IPS-20b (cell line): ENCODE measurements at regions not wholly inside any gene's neighbourhood (a gene's known extent, or its start where the extent isn't known, plus 50 kb on each side); places are given as distances from the start of the nearest gene placed in this dataset.

Source experiments
- H3K27ac ChIP-seq: one replicate; pipeline ENCODE4 v1.5.1; 2013; ENCODE audit warnings: low read length
- H3K27me3 ChIP-seq: 2 replicates; pipeline ENCODE4 v1.6.1; 2013; ENCODE audit warnings: mild to moderate bottlenecking, low read length, inconsistent platforms; ENCODE audit not compliant: insufficient read depth
- H3K36me3 ChIP-seq: 2 replicates; pipeline ENCODE4 v1.6.1; 2013; ENCODE audit warnings: low read depth, mild to moderate bottlenecking, inconsistent platforms, low read length, moderate library complexity; ENCODE audit not compliant: insufficient read depth
- H3K4me1 ChIP-seq: 2 replicates; pipeline ENCODE4 v1.6.1; 2013; ENCODE audit warnings: mild to moderate bottlenecking, control low read depth, inconsistent platforms, low read length, moderate library complexity; ENCODE audit not compliant: insufficient read depth
- H3K4me3 ChIP-seq: 2 replicates; pipeline ENCODE4 v1.5.1; 2013; ENCODE audit warnings: mild to moderate bottlenecking, low read length, inconsistent platforms
- H3K9ac ChIP-seq: 2 replicates; pipeline ENCODE4 v1.6.1; 2013; ENCODE audit warnings: low read depth, mild to moderate bottlenecking, inconsistent platforms, low read length, moderate library complexity
- H3K9me3 ChIP-seq: 2 replicates; pipeline ENCODE4 v1.6.1; 2013; ENCODE audit warnings: mild to moderate bottlenecking, low read depth, low read length, inconsistent platforms; ENCODE audit not compliant: insufficient read depth

GRCh38 chr2:198321522-198322088, 517.2 kb downstream of the PLCL1 start:
- Histone ChIP-seq H3K9me3 (no peaks in the 10 kb centered on the region), H3K4me3 (no peak overlapping the region), H3K27ac (no peak overlapping the region), H3K27me3 (no peaks in the 10 kb centered on the region), H3K9ac (no peak overlapping the region), H3K4me1 (0 out of 2 replicates have a peak, but pooled peaks cover 4% of the 10 kb centered on the region), H3K36me3 (no peaks in the 10 kb centered on the region)

- no peak overlapping the region for H3K4me3 ChIP-seq
- no peaks in the 10 kb centered on the region for H3K9me3 ChIP-seq
- peaks cover 4% of the 10 kb centered on the region; the same call in 1 of the 2 replicates for H3K4me1 ChIP-seq
- no peak overlapping the region for H3K9ac ChIP-seq
- no peak overlapping the region for H3K27ac ChIP-seq
- H3K27me3 ChIP-seq, result no peaks in the 10 kb centered on the region
- H3K36me3 ChIP-seq, result no peaks in the 10 kb centered on the region
These were observed 512.5 kb downstream of the PLCL1 start for GRCh38 chr2:198316852-198317396.

GRCh38 chr2:198315791-198316630, 511.6 kb downstream of the PLCL1 start:
- H3K9me3 ChIP-seq, result no peaks in the 10 kb centered on the region
- H3K27me3 ChIP-seq, result no peaks in the 10 kb centered on the region
- no peak overlapping the region for H3K9ac ChIP-seq
- H3K4me1 ChIP-seq, result peaks cover 4% of the 10 kb centered on the region; the same call in 1 of the 2 replicates
- no peak overlapping the region for H3K4me3 ChIP-seq
- H3K36me3 ChIP-seq, result no peaks in the 10 kb centered on the region
- no peak overlapping the region for H3K27ac ChIP-seq

- Histone ChIP-seq H3K4me3 (no peak overlapping the region), H3K27me3 (no peaks in the 10 kb centered on the region), H3K36me3 (no peaks in the 10 kb centered on the region), H3K9me3 (no peaks in the 10 kb centered on the region), H3K27ac (no peak overlapping the region), H3K9ac (no peak overlapping the region), H3K4me1 (peaks cover 4% of the 10 kb centered on the region; the same call in 1 of the 2 replicates)
These were observed 510.3 kb downstream of the PLCL1 start for GRCh38 chr2:198314559-198315153.

GRCh38 chr2:198312596-198313483, 508.4 kb downstream of the PLCL1 start:
- Histone ChIP-seq H3K4me1 (no peaks in the 10 kb centered on the region; the same call in 1 of the 2 replicates), H3K27me3 (no peaks in the 10 kb centered on the region), H3K36me3 (no peaks in the 10 kb centered on the region), H3K27ac (no peak overlapping the region), H3K4me3 (no peak overlapping the region), H3K9me3 (no peaks in the 10 kb centered on the region), H3K9ac (no peak overlapping the region)

GRCh38 chr2:198311020-198311419, 506.6 kb downstream of the PLCL1 start:
- Histone ChIP-seq H3K4me1 (no peaks in the 10 kb centered on the region; the same call in 1 of the 2 replicates), H3K4me3 (no peak overlapping the region), H3K36me3 (no peaks in the 10 kb centered on the region), H3K27ac (no peak overlapping the region), H3K27me3 (no peaks in the 10 kb centered on the region), H3K9ac (no peak overlapping the region), H3K9me3 (no peaks in the 10 kb centered on the region)

GRCh38 chr2:198309673-198310280, 505.4 kb downstream of the PLCL1 start:
- no peaks in the 10 kb centered on the region for H3K9me3 ChIP-seq
- no peak overlapping the region for H3K27ac ChIP-seq
- no peak overlapping the region for H3K9ac ChIP-seq
- no peaks in the 10 kb centered on the region for H3K27me3 ChIP-seq
- no peaks in the 10 kb centered on the region; the same call in 1 of the 2 replicates for H3K4me1 ChIP-seq
- no peak overlapping the region for H3K4me3 ChIP-seq
- H3K36me3 ChIP-seq, result no peaks in the 10 kb centered on the region

GRCh38 chr2:198309081-198309480, 504.7 kb downstream of the PLCL1 start:
- no peak overlapping the region for H3K4me3 ChIP-seq
- no peaks in the 10 kb centered on the region; the same call in 1 of the 2 replicates for H3K4me1 ChIP-seq
- H3K27ac ChIP-seq, result no peak overlapping the region
- H3K9me3 ChIP-seq, result no peaks in the 10 kb centered on the region
- no peak overlapping the region for H3K9ac ChIP-seq
- H3K27me3 ChIP-seq, result no peaks in the 10 kb centered on the region
- no peaks in the 10 kb centered on the region for H3K36me3 ChIP-seq

- Histone ChIP-seq H3K27me3 (no peaks in the 10 kb centered on the region), H3K4me1 (no peaks in the 10 kb centered on the region; the same call in 1 of the 2 replicates), H3K27ac (no peak overlapping the region), H3K9me3 (no peaks in the 10 kb centered on the region), H3K4me3 (no peak overlapping the region), H3K9ac (no peak overlapping the region), H3K36me3 (no peaks in the 10 kb centered on the region)
These were observed 504.0 kb downstream of the PLCL1 start for GRCh38 chr2:198308368-198308767.

GRCh38 chr2:198307093-198307492, 502.7 kb downstream of the PLCL1 start:
- Histone ChIP-seq H3K4me3 (no peak overlapping the region), H3K9me3 (no peaks in the 10 kb centered on the region), H3K9ac (no peak overlapping the region), H3K4me1 (no peaks in the 10 kb centered on the region), H3K27ac (no peak overlapping the region), H3K27me3 (no peaks in the 10 kb centered on the region), H3K36me3 (no peaks in the 10 kb centered on the region)

GRCh38 chr2:198304859-198305258, 500.5 kb downstream of the PLCL1 start:
- H3K36me3 ChIP-seq, result no peaks in the 10 kb centered on the region
- no peak overlapping the region for H3K27ac ChIP-seq
- no peaks in the 10 kb centered on the region for H3K27me3 ChIP-seq
- H3K9ac ChIP-seq, result no peak overlapping the region
- H3K4me1 ChIP-seq, result no peaks in the 10 kb centered on the region
- no peak overlapping the region for H3K4me3 ChIP-seq
- no peaks in the 10 kb centered on the region for H3K9me3 ChIP-seq
